Neural cell (in vitro differentiated cells): ENCODE measurements at regions not wholly inside any gene's neighbourhood (a gene's known extent, or its start where the extent isn't known, plus 50 kb on each side); places are given as distances from the start of the nearest gene placed in this dataset.

ENCODE experiments used
- H2AFZ ChIP-seq: fragments of 200-600, 300-800 bp; sonication (generic), shearing (Covaris generic); 2 replicates; pipeline ENCODE4 v1.6.0; 2014; ENCODE audit warnings: low read depth, mild to moderate bottlenecking, antibody characterized with exemption, low read length, moderate library complexity
- H3F3A ChIP-seq: fragments of 200-600 bp; shearing (Covaris generic); 2 replicates; pipeline ENCODE4 v1.6.1; 2016; ENCODE audit warnings: mild to moderate bottlenecking, moderate library complexity, mixed read lengths, antibody characterized with exemption, low read length; ENCODE audit not compliant: insufficient read depth, poor library complexity, severe bottlenecking
- H3K27ac ChIP-seq: fragments of 200-600, 300-800 bp; sonication (generic), shearing (Covaris generic); 2 replicates; pipeline ENCODE4 v1.5.1; 2014; ENCODE audit warnings: mild to moderate bottlenecking, low read length, moderate library complexity
- H3K27me3 ChIP-seq: fragments of 300-800, 200-600 bp; sonication (generic), shearing (Covaris generic); 2 replicates; pipeline ENCODE4 v1.6.0; 2014; ENCODE audit warnings: mild to moderate bottlenecking, low read depth, low read length, moderate library complexity; ENCODE audit not compliant: insufficient read depth
- H3K36me3 ChIP-seq: fragments of 300-800, 200-600 bp; sonication (generic), shearing (Covaris generic); 2 replicates; pipeline ENCODE4 v1.5.1; 2014; ENCODE audit warnings: mild to moderate bottlenecking, antibody characterized with exemption, low read length, moderate library complexity; ENCODE audit not compliant: insufficient read depth
- H3K4me2 ChIP-seq: fragments of 300-800, 200-600 bp; sonication (generic), shearing (Covaris generic); 2 replicates; pipeline ENCODE4 v1.6.0; 2014; ENCODE audit warnings: mild to moderate bottlenecking, low read length
- H3K4me3 ChIP-seq: fragments of 300-800, 200-600 bp; sonication (generic), shearing (Covaris generic); 2 replicates; pipeline ENCODE4 v1.5.1; 2014; ENCODE audit warnings: mild to moderate bottlenecking, low read length, moderate library complexity
- H3K79me2 ChIP-seq: fragments of 200-600 bp; shearing (Covaris generic); replicated peaks from 2 replicates; pipeline ENCODE4 v1.6.0; 2014; ENCODE audit warnings: mild to moderate bottlenecking, low read length, moderate library complexity; ENCODE audit not compliant: insufficient read depth
- H3K9ac ChIP-seq: fragments of 300-800, 200-600 bp; sonication (generic), shearing (Covaris generic); 2 replicates; pipeline ENCODE4 v1.6.1; 2016; ENCODE audit warnings: mild to moderate bottlenecking, low read length, mixed read lengths
- H3K9me2 ChIP-seq: fragments of 200-600 bp; shearing (Covaris generic); 2 replicates; pipeline ENCODE4 v1.6.1; 2016; ENCODE audit warnings: mild to moderate bottlenecking, low read length, mixed read lengths; ENCODE audit not compliant: insufficient read depth
- H3K9me3 ChIP-seq: fragments of 200-600, 300-800 bp; sonication (generic), shearing (Covaris generic); 2 replicates; pipeline ENCODE4 v1.6.1; 2016; ENCODE audit warnings: mild to moderate bottlenecking, mixed run types, low read length, moderate library complexity, mixed read lengths
- H4K20me1 ChIP-seq: fragments of 200-600 bp; shearing (Covaris generic); 2 replicates; pipeline ENCODE4 v1.6.1; 2016; ENCODE audit warnings: mild to moderate bottlenecking, mixed run types; ENCODE audit not compliant: insufficient read depth
- CTCF ChIP-seq: fragments of 450-650 bp; IDR thresholded peaks from 2 replicates; pipeline ENCODE4 v1.5.1; 2014; ENCODE audit warnings: antibody characterized with exemption, mild to moderate bottlenecking, moderate library complexity; ENCODE audit not compliant: poor library complexity, severe bottlenecking
- EP300 ChIP-seq: fragments of 450-650 bp; conservative IDR thresholded peaks from 2 replicates; pipeline ENCODE4 v1.6.1; 2014; ENCODE audit warnings: antibody characterized with exemption, mild to moderate bottlenecking, moderate library complexity; ENCODE audit not compliant: poor library complexity, severe bottlenecking
- EZH2 ChIP-seq: fragments of 200-600, 300-800 bp; shearing (Covaris generic), sonication (generic); IDR thresholded peaks from 2 replicates; pipeline ENCODE4 v1.6.1; 2014; ENCODE audit warnings: antibody characterized with exemption, low read length, borderline replicate concordance, mild to moderate bottlenecking; ENCODE audit not compliant: insufficient read depth, poor library complexity, severe bottlenecking
- MXI1 ChIP-seq: fragments of 450-650 bp; conservative IDR thresholded peaks from 2 replicates; pipeline ENCODE4 v1.6.1; 2014; ENCODE audit warnings: antibody characterized with exemption, mild to moderate bottlenecking; ENCODE audit not compliant: poor library complexity, severe bottlenecking
- POLR2AphosphoS5 ChIP-seq: IDR thresholded peaks from 2 replicates; pipeline ENCODE4 v1.6.1; 2012
- RAD21 ChIP-seq: fragments of 450-650 bp; conservative IDR thresholded peaks from 2 replicates; pipeline ENCODE4 v1.6.1; 2014; ENCODE audit warnings: antibody characterized with exemption, mild to moderate bottlenecking, moderate library complexity
- REST ChIP-seq: IDR thresholded peaks from 2 replicates; pipeline ENCODE4 v1.6.1; 2012; ENCODE audit warnings: borderline replicate concordance
- SMC3 ChIP-seq: fragments of 450-650 bp; conservative IDR thresholded peaks from 2 replicates; pipeline ENCODE4 v1.6.1; 2014; ENCODE audit warnings: antibody characterized with exemption, mild to moderate bottlenecking, moderate library complexity; ENCODE audit not compliant: poor library complexity
- TAF1 ChIP-seq: IDR thresholded peaks from 2 replicates; pipeline ENCODE4 v1.6.1; 2012; ENCODE audit warnings: low read depth

DNA sequence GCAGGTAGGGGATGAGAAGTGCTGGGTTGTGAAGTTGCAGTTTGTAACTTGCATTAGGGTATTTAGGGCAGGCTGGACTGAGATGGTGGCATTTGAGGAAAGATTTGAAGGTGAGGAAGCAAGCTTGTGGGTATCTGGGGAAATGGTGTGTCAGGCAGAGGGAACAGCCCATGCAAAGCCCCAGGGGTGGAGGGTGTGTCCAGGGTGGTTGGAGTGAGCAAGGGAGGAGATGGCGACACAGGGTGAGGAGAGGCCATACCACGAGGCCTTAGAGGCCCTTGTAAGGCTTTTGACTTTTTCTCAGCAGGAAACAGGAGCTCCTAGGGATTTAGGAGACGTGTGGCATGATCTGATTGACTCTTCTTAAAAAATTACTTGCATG lies 136.9 kb downstream of the NUAK1 start:
- Histone ChIP-seq H3K27ac (no peak overlapping the region), H4K20me1 (no peaks in the 10 kb centered on the region), H3K27me3 (no peaks in the 10 kb centered on the region), H3K4me3 (no peak overlapping the region), H3F3A (no peaks in the 10 kb centered on the region), H3K4me2 (no peak overlapping the region), H3K79me2 (no peaks in the 10 kb centered on the region), H3K36me3 (no peaks in the 10 kb centered on the region), H3K9ac (no peak overlapping the region), H3K9me3 (no peaks in the 10 kb centered on the region), H3K9me2 (no peaks in the 10 kb centered on the region), H2AFZ (no peak overlapping the region)
- TF ChIP-seq EZH2 (no peak), POLR2AphosphoS5 (no peak), TAF1 (no peak), RAD21 (no peak)

- Histone ChIP-seq H3K4me2 (no peak overlapping the region), H3F3A (no peaks in the 10 kb centered on the region), H3K36me3 (no peaks in the 10 kb centered on the region), H3K27ac (no peak overlapping the region), H3K9ac (no peak overlapping the region), H3K27me3 (no peaks in the 10 kb centered on the region), H2AFZ (no peak overlapping the region), H3K79me2 (no peaks in the 10 kb centered on the region), H3K9me3 (no peaks in the 10 kb centered on the region), H4K20me1 (no peaks in the 10 kb centered on the region), H3K9me2 (no peaks in the 10 kb centered on the region), H3K4me3 (no peak overlapping the region)
- TF ChIP-seq RAD21 = no peak
- TF ChIP-seq EZH2 = no peak
- no peak for TF ChIP-seq POLR2AphosphoS5
- TF ChIP-seq EP300 = no peak
- TF ChIP-seq REST = no peak
- no peak for TF ChIP-seq TAF1
- no peak for TF ChIP-seq SMC3
- no peak for TF ChIP-seq CTCF
- no peak for TF ChIP-seq MXI1
Observed at GRCh38 chr12:106003297-106003696, 135.5 kb downstream of the NUAK1 start.

- no peaks in the 10 kb centered on the region for H3K9me2 ChIP-seq
- no peaks in the 10 kb centered on the region for H3K79me2 ChIP-seq
Observed at GRCh38 chr12:106004289-106004688, 134.5 kb downstream of the NUAK1 start.

More at GRCh38 chr12:106004289-106004688, 134.5 kb downstream of the NUAK1 start:
- H3K4me3 ChIP-seq = no peak overlapping the region
- no peak overlapping the region for H2AFZ ChIP-seq
- no peaks in the 10 kb centered on the region for H3K36me3 ChIP-seq
- H3K27me3 ChIP-seq = no peaks in the 10 kb centered on the region
- no peak overlapping the region for H3K27ac ChIP-seq
- no peaks in the 10 kb centered on the region for H3K9me3 ChIP-seq
- TF ChIP-seq CTCF (no peak), SMC3 (no peak)
- no peaks in the 10 kb centered on the region for H4K20me1 ChIP-seq
- H3K4me2 ChIP-seq = no peak overlapping the region
- H3F3A ChIP-seq = no peaks in the 10 kb centered on the region
- H3K9ac ChIP-seq = no peak overlapping the region
